ENCODE measurements at regions not wholly inside any gene's neighbourhood (a gene's known extent, or its start where the extent isn't known, plus 50 kb on each side); places are given as distances from the start of the nearest gene placed in this dataset.

- DNase-seq (ENCODE audit: low spot score) = no peak
- no peak for TF ChIP-seq CTCF (IDR thresholded peaks at IDR 0.05; ENCODE audit: extremely low read depth, insufficient read depth, missing control alignments)
- in situ Hi-C loops (cut with MboI; ENCODE audit: low pct_unique_long_range_greater_than_20kb, low sequenced_read_pairs, unreplicated experiment) = no loop called here
These were observed 231.8 kb downstream of the DRD1 start for GRCh38 chr5:175211956-175212756.

DNA sequence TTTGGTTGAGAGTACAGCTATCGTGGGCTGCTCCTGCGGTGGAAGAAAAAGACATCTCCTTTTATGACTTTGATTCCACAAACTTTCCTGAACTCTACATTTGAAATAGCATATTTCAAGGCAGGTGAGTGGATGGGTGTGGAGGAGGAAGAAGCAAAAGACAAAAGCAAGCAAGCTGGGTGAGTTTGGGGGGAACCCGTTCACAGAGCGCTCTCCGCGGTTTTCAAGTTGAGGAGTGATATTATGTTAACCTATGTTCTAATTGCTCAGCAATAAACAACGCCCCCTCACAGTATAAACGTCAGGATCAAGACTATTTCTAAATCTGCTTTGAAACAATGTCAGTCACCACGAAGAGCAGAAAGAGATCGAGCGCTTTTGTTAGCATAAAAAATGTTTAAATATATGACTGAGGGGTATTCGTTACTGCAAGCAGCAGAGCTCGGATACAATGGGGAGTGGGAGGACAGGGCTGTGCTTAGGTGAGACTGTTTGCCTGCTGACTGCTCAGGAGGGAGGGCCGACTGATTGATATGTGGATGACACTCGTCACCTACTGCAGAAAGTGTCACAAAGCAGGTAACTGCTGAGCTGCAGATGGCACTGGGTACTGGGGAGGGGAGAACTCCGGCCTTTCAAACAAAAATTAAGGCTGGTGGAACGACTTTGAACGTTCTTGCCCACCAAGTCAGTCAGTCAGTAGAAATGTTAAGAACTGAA lies 236.5 kb downstream of the DRD1 start:
- no peak for DNase-seq (ENCODE audit: low spot score)
- in situ Hi-C loops (cut with MboI; ENCODE audit: low pct_unique_long_range_greater_than_20kb, low sequenced_read_pairs, unreplicated experiment) = no loop called here
- no peak for TF ChIP-seq CTCF (IDR thresholded peaks at IDR 0.05; ENCODE audit: extremely low read depth, insufficient read depth, missing control alignments)

- DNase-seq (ENCODE audit: low spot score) = no peak
- in situ Hi-C loops (cut with MboI; ENCODE audit: low pct_unique_long_range_greater_than_20kb, low sequenced_read_pairs, unreplicated experiment) = no loop called here
- TF ChIP-seq CTCF (IDR thresholded peaks at IDR 0.05; ENCODE audit: extremely low read depth, insufficient read depth, missing control alignments) = no peak
These were observed 237.3 kb downstream of the DRD1 start for GRCh38 chr5:175206669-175207068.

DNA sequence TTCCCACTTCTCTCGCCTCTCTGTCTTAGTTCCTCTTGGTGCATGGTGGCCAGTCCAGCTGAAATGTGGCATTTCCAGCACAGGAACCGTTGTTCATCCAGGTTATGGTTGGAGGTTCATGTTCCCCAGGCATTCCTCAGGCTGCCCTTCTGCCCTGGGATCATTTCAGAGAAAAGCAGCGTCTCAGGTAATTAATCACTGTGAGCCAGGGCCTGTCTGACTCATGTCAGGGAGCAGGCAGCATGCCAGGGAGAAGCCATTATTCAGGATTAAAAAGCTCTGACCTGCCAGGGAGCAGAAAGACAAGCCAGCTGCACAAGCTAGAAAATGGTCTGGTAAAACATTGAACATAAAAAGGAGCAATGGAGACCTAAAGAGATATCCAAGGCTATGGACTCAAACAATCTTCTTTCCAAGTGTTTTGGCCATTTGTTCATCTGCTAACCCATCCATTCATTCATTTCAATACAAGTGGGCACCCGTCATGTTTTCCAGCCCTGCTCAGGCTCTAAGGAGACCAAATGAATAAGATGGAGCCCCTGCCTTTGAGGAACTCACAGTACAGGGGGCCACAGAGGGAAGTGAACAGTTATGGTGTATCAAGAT lies 241.4 kb downstream of the DRD1 start:
- DNase-seq (ENCODE audit: low spot score) = no peak
- TF ChIP-seq CTCF (IDR thresholded peaks at IDR 0.05; ENCODE audit: extremely low read depth, insufficient read depth, missing control alignments) = no peak
- in situ Hi-C loops (cut with MboI; ENCODE audit: low pct_unique_long_range_greater_than_20kb, low sequenced_read_pairs, unreplicated experiment) = no loop called here

DNA sequence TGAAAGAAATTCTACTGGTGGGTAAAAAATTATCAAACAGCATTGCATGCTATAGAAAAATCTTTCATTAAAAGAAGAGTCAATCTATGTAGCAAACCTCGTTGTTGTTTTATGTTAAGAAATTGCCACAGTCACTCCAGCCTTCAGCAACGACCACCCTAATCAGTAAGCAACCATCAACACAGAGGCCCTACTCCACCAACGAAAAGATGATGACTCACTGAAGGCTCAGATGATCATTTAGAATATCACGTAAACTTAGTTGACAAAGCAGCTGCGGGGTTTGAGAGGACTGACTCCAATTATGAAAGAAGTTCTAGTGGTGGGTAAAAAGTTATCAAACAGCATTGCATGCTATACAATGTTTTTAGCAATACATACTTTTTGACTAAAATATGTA lies 242.6 kb downstream of the DRD1 start:
- no peak for DNase-seq (ENCODE audit: low spot score)
- in situ Hi-C loops (cut with MboI; ENCODE audit: low pct_unique_long_range_greater_than_20kb, low sequenced_read_pairs, unreplicated experiment) = no loop called here
- no peak for TF ChIP-seq CTCF (IDR thresholded peaks at IDR 0.05; ENCODE audit: extremely low read depth, insufficient read depth, missing control alignments)

GRCh38 chr5:175195698-175196656 lies 248.0 kb downstream of the DRD1 start:
- TF ChIP-seq CTCF (IDR thresholded peaks at IDR 0.05; ENCODE audit: extremely low read depth, insufficient read depth, missing control alignments) = no peak
- no peak for DNase-seq (ENCODE audit: low spot score)
- in situ Hi-C loops (cut with MboI; ENCODE audit: low pct_unique_long_range_greater_than_20kb, low sequenced_read_pairs, unreplicated experiment) = no loop called here
